Calu3 (cell line): ENCODE measurements at regions not wholly inside any gene's neighbourhood (a gene's known extent, or its start where the extent isn't known, plus 50 kb on each side); places are given as distances from the start of the nearest gene placed in this dataset.

ENCODE experiments used
- BruUV-seq: library from RNA; stranded (reverse); fragments of 400-500 nt; replicated peaks from 2 replicates; lab custom pipeline; 2021; lab: Mats Ljungman, UMichigan
- CTCF ChIA-PET: fragments of 300-600 bp; sonication (Branson Sonifier 250); formaldehyde crosslinking; loops from one replicate; lab custom pipeline; 2022; ENCODE audit warnings: antibody characterized with exemption; lab: Charles Lee
- DNase-seq: peaks from one replicate; pipeline ENCODE4 v3.0.0; 2022
- H3K27ac Mint-ChIP-seq: one replicate; pipeline ENCODE4 v1.8.0; 2022; ENCODE audit warnings: mixed read lengths; ENCODE audit not compliant: unreplicated experiment
- H3K27me3 Mint-ChIP-seq: one replicate; pipeline ENCODE4 v1.8.0; 2022; ENCODE audit warnings: mixed read lengths; ENCODE audit not compliant: unreplicated experiment
- H3K36me3 Mint-ChIP-seq: one replicate; pipeline ENCODE4 v1.8.0; 2022; ENCODE audit warnings: mild to moderate bottlenecking, moderate library complexity, mixed read lengths; ENCODE audit not compliant: insufficient read depth, unreplicated experiment
- H3K4me1 Mint-ChIP-seq: one replicate; pipeline ENCODE4 v1.8.0; 2022; ENCODE audit warnings: mild to moderate bottlenecking, low read depth, mixed read lengths; ENCODE audit not compliant: unreplicated experiment
- H3K4me3 Mint-ChIP-seq: one replicate; pipeline ENCODE4 v1.8.0; 2022; ENCODE audit warnings: mild to moderate bottlenecking, low read depth, moderate library complexity, mixed read lengths; ENCODE audit not compliant: unreplicated experiment
- H3K9me3 Mint-ChIP-seq: one replicate; pipeline ENCODE4 v1.8.0; 2022; ENCODE audit warnings: low read depth, mixed read lengths; ENCODE audit not compliant: unreplicated experiment
- intact Hi-C: fragments of 100-400 bp; cut with micrococcal nuclease; formaldehyde crosslinking; loops from one replicate; pipeline ENCODE4 v1.10.0; 2022; ENCODE audit not compliant: unreplicated experiment
- TF ChIP-seq, protein P1 (sequence below): fragments of 200-600 bp; IDR thresholded peaks from one replicate; pipeline ENCODE4 v1.8.0; 2022; ENCODE audit warnings: antibody characterized with exemption; ENCODE audit not compliant: unreplicated experiment

DNA sequence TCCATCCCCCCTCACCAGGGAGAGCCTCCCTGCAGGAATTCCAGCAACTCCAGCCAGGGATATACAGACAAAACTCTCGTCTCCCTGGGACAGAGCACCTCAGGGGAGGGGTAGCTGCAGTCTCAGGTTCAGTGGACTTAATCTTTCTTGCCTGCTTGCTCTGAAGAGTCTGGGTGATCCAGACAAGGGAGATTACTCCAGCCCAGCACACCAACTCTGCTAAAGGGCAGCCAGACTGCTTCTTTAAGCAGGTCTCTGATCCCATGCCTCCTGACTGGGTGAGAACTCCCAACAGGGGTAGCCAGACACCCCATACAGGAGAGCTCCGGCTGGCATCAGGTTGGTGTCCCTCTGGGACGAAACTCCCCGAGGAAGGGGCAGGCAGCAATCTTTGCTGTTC, 888.7 kb downstream of the RAB28 start:
- H3K27me3 Mint-ChIP-seq: no peaks in the 10 kb centered on the region
- intact Hi-C loops: no loop called here
- no peak for DNase-seq
- CTCF ChIA-PET: no interaction called here
- H3K9me3 Mint-ChIP-seq: peaks cover 2% of the 10 kb centered on the region
- H3K4me3 Mint-ChIP-seq: no peak overlapping the region
- H3K36me3 Mint-ChIP-seq: no peaks in the 10 kb centered on the region
- no TSS peak for BruUV-seq
- TF ChIP-seq, protein P1, sequence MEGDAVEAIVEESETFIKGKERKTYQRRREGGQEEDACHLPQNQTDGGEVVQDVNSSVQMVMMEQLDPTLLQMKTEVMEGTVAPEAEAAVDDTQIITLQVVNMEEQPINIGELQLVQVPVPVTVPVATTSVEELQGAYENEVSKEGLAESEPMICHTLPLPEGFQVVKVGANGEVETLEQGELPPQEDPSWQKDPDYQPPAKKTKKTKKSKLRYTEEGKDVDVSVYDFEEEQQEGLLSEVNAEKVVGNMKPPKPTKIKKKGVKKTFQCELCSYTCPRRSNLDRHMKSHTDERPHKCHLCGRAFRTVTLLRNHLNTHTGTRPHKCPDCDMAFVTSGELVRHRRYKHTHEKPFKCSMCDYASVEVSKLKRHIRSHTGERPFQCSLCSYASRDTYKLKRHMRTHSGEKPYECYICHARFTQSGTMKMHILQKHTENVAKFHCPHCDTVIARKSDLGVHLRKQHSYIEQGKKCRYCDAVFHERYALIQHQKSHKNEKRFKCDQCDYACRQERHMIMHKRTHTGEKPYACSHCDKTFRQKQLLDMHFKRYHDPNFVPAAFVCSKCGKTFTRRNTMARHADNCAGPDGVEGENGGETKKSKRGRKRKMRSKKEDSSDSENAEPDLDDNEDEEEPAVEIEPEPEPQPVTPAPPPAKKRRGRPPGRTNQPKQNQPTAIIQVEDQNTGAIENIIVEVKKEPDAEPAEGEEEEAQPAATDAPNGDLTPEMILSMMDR: no peak
- no peak overlapping the region for H3K27ac Mint-ChIP-seq
- H3K4me1 Mint-ChIP-seq: no peaks in the 10 kb centered on the region

DNA sequence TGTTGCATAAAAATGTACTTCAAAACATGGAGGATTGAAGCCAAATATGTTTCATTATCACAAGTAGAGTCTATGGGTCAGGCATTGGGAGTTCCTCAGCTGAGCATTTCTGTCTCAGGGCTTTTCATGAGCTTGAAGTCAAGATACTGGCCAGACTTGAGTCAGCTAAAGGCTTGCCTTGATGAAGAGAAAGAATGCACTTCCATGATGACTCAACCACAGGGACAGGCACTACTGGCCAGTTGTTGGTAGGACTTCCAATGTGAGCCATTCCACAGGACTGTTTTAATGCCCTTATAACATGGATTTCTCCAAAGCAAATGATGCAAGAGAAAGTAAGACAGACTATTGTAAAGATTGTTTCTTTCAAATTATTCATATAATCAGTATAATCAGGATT, 895.6 kb downstream of the RAB28 start:
- CTCF ChIA-PET: no interaction called here
- intact Hi-C loops: no loop called here
- TF ChIP-seq, protein P1: no peak
- Mint-ChIP-seq H3K9me3 (no peaks in the 10 kb centered on the region), H3K27me3 (no peaks in the 10 kb centered on the region), H3K4me1 (no peaks in the 10 kb centered on the region), H3K4me3 (no peak overlapping the region), H3K36me3 (no peaks in the 10 kb centered on the region), H3K27ac (no peak overlapping the region)
- no peak for DNase-seq
- no TSS peak for BruUV-seq

DNA sequence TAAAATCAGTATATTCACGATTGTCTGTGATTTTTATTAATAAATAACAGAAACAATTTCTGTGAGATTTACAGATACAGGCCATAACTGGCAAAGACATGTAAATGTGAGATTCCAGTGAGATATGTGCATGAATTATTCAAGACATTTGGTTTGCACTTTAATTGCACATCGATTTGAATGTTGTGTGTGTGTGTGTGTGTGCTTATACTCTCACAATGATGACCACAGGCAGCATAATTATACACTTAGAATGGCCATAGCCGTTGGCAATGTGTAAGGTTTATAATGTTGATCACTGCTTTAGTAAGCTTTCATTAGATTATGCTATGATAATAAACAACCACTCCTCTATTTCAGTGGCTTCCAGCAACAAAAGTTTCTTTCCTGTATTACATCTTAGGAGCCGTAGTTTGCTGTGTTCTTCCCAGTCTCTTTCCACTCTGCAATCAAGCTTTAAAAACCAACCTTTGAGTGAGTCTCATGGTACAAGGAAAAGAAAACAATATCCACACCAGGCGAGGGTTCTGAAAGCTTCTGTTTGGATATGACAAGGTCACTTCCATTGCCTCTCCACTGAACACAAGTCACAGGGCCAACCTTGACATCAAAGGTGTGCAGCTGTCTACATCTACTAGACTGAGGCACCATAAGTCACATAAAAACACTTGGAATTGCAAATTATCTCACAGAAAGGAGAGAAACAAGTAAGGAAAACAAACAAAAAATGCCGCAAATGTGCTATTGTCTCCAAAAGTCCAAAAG, 897.7 kb downstream of the RAB28 start:
- BruUV-seq: no TSS peak
- Mint-ChIP-seq H3K36me3 (no peaks in the 10 kb centered on the region), H3K4me1 (no peaks in the 10 kb centered on the region), H3K9me3 (no peaks in the 10 kb centered on the region), H3K4me3 (no peak overlapping the region), H3K27ac (no peak overlapping the region), H3K27me3 (no peaks in the 10 kb centered on the region)
- CTCF ChIA-PET: no interaction called here
- DNase-seq: no peak
- TF ChIP-seq, protein P1: no peak
- intact Hi-C loops: no loop called here

DNA sequence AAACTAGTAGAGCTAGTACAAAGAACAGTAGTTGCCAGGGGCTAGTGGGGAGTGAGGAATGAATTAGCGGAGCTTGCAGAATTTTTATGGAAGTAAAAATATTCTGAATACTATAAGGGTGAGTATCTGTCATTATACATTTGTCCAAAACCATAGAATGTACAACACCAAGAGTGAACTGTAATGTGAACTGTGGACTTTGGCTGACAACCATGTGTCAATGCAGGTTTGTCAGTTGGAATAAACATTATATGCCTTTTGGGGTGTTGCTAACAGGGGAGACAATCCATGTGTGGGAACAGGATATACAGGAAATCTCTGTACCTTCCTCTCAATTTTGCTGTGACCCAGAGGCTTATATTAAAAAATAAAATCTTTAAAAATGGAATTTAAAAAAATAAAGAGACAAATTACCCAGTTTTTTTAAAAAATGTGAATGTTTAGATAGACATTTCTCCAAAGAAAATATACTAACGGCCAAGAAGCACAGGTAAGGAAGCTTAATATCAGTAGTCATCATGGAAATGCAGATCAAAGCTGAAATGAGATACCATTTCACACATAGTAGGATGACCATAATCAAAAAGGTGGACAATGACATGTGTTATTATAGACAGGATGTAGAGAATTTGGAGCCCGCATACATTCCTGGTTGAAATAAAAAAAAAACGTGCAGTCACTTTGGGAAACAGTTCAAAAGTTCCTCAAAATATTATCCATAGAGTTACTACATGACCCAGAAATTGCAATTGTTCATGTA, 899.8 kb downstream of the RAB28 start:
- BruUV-seq: no TSS peak
- intact Hi-C loops: no loop called here
- no peak overlapping the region for H3K27ac Mint-ChIP-seq
- H3K9me3 Mint-ChIP-seq: no peaks in the 10 kb centered on the region
- no peak for DNase-seq
- no peaks in the 10 kb centered on the region for H3K27me3 Mint-ChIP-seq
- H3K4me3 Mint-ChIP-seq: no peak overlapping the region
- no peaks in the 10 kb centered on the region for H3K36me3 Mint-ChIP-seq
- TF ChIP-seq, protein P1: no peak
- CTCF ChIA-PET: no interaction called here
- no peaks in the 10 kb centered on the region for H3K4me1 Mint-ChIP-seq
